H9 (cell line): ENCODE measurements at regions not wholly inside any gene's neighbourhood (a gene's known extent, or its start where the extent isn't known, plus 50 kb on each side); places are given as distances from the start of the nearest gene placed in this dataset.

Experiments used
- DNase-seq: peaks from one replicate; pipeline ENCODE4 v3.0.0-alpha.2; 2017
- H2AFZ ChIP-seq: one replicate; pipeline ENCODE4 v1.6.1; 2013; ENCODE audit warnings: mild to moderate bottlenecking, low read length, control low read depth, moderate library complexity
- H2AK5ac ChIP-seq: 2 replicates; pipeline ENCODE4 v1.6.1; 2013; ENCODE audit warnings: low read length, control low read depth, mixed read lengths; ENCODE audit not compliant: insufficient read length
- H2BK120ac ChIP-seq: one replicate; pipeline ENCODE4 v1.6.1; 2013; ENCODE audit warnings: low read depth, mild to moderate bottlenecking, low read length, control low read depth, inconsistent platforms; ENCODE audit not compliant: poor library complexity, severe bottlenecking
- H2BK12ac ChIP-seq: 2 replicates; pipeline ENCODE4 v1.6.1; 2013; ENCODE audit warnings: low read length, control low read depth, mixed read lengths, low read depth; ENCODE audit not compliant: insufficient read length
- H2BK15ac ChIP-seq: 2 replicates; pipeline ENCODE4 v1.6.1; 2013; ENCODE audit warnings: low read depth, low read length, control low read depth
- H2BK20ac ChIP-seq: one replicate; pipeline ENCODE4 v1.6.1; 2013; ENCODE audit warnings: low read depth, mild to moderate bottlenecking, low read length, control low read depth, inconsistent platforms; ENCODE audit not compliant: poor library complexity, severe bottlenecking
- H2BK5ac ChIP-seq: 2 replicates; pipeline ENCODE4 v1.6.1; 2013; ENCODE audit warnings: low read length, control low read depth, mixed read lengths; ENCODE audit not compliant: insufficient read length
- H3K14ac ChIP-seq: 2 replicates; pipeline ENCODE4 v1.6.1; 2013; ENCODE audit warnings: low read length, control low read depth; ENCODE audit not compliant: insufficient read depth
- H3K18ac ChIP-seq: 2 replicates; pipeline ENCODE4 v1.6.1; 2013; ENCODE audit warnings: low read depth, mild to moderate bottlenecking, mixed read lengths, low read length, control low read depth; ENCODE audit not compliant: insufficient read length
- H3K23ac ChIP-seq: 2 replicates; pipeline ENCODE4 v1.6.1; 2013; ENCODE audit warnings: low read length, control low read depth, mixed read lengths, low read depth; ENCODE audit not compliant: insufficient read length
- H3K23me2 ChIP-seq: 2 replicates; pipeline ENCODE4 v1.6.1; 2013; ENCODE audit warnings: low read depth, mild to moderate bottlenecking, mixed read lengths, low read length, control low read depth; ENCODE audit not compliant: insufficient read length, poor library complexity, severe bottlenecking
- H3K27ac ChIP-seq: 2 replicates; pipeline ENCODE4 v1.5.1; 2013; ENCODE audit warnings: low read length, control low read depth, mixed read lengths, low read depth; ENCODE audit not compliant: insufficient read length
- H3K27me3 ChIP-seq: 2 replicates; pipeline ENCODE4 v1.6.1; 2013; ENCODE audit warnings: low read length, control low read depth, inconsistent platforms; ENCODE audit not compliant: insufficient read depth
- H3K4ac ChIP-seq: 2 replicates; pipeline ENCODE4 v1.6.1; 2013; ENCODE audit warnings: low read depth, mild to moderate bottlenecking, control low read depth, inconsistent platforms, low read length, moderate library complexity
- H3K4me1 ChIP-seq: 2 replicates; pipeline ENCODE4 v1.6.1; 2013; ENCODE audit warnings: low read length, control low read depth, inconsistent platforms; ENCODE audit not compliant: insufficient read depth
- H3K4me2 ChIP-seq: 2 replicates; pipeline ENCODE4 v1.6.1; 2013; ENCODE audit warnings: low read length, control low read depth, mixed read lengths; ENCODE audit not compliant: insufficient read length, insufficient read depth
- H3K56ac ChIP-seq: 2 replicates; pipeline ENCODE4 v1.6.1; 2013; ENCODE audit warnings: low read depth, mild to moderate bottlenecking, mixed read lengths, low read length, control low read depth; ENCODE audit not compliant: insufficient read length
- H3K79me1 ChIP-seq: 2 replicates; pipeline ENCODE4 v1.6.1; 2013; ENCODE audit warnings: low read depth, mild to moderate bottlenecking, moderate library complexity, low read length, control low read depth, inconsistent platforms; ENCODE audit not compliant: insufficient read depth, poor library complexity, severe bottlenecking
- H3K79me2 ChIP-seq: 2 replicates; pipeline ENCODE4 v1.6.1; 2013; ENCODE audit warnings: low read length, control low read depth, inconsistent platforms; ENCODE audit not compliant: insufficient read depth
- H3K9ac ChIP-seq: 2 replicates; pipeline ENCODE4 v1.6.1; 2013; ENCODE audit warnings: low read length, control low read depth, mixed read lengths; ENCODE audit not compliant: insufficient read length; ENCODE audit errors: extremely low read depth
- H3K9me3 ChIP-seq: one replicate; pipeline ENCODE4 v1.6.1; 2013; ENCODE audit warnings: low read depth, low read length, inconsistent platforms; ENCODE audit not compliant: control insufficient read depth
- H3T11ph ChIP-seq: one replicate; pipeline ENCODE4 v1.6.1; 2013; ENCODE audit warnings: mild to moderate bottlenecking, low read length, control low read depth, inconsistent platforms
- H4K20me1 ChIP-seq: one replicate; pipeline ENCODE4 v1.6.1; 2013; ENCODE audit not compliant: control insufficient read depth, insufficient read length, insufficient read depth
- H4K5ac ChIP-seq: 2 replicates; pipeline ENCODE4 v1.6.1; 2013; ENCODE audit warnings: low read depth, mild to moderate bottlenecking, mixed read lengths, low read length, control low read depth; ENCODE audit not compliant: insufficient read length
- H4K8ac ChIP-seq: replicated peaks from 2 replicates; pipeline ENCODE4 v1.6.1; 2013; ENCODE audit warnings: low read length, control low read depth, mixed read lengths, low read depth; ENCODE audit not compliant: insufficient read length
- H4K91ac ChIP-seq: 2 replicates; pipeline ENCODE4 v1.6.1; 2013; ENCODE audit warnings: low read depth, mild to moderate bottlenecking, moderate library complexity, mixed read lengths, low read length, control low read depth; ENCODE audit not compliant: insufficient read length
- H3K27ac Mint-ChIP-seq, 3 experiments: 2 replicates in 2 of 3; 3 replicates in 1 of 3; pipeline ENCODE4 v1.8.0; 2020 to 2021; ENCODE audit warnings: mixed read lengths in 3 of 3, mild to moderate bottlenecking in 1 of 3, moderate library complexity in 1 of 3
- H3K27me3 Mint-ChIP-seq: 2 replicates; pipeline ENCODE4 v1.8.0; 2021; ENCODE audit warnings: low read depth, mild to moderate bottlenecking, moderate library complexity, mixed read lengths
- H3K36me3 Mint-ChIP-seq, 3 experiments: 2 replicates in 2 of 3; 3 replicates in 1 of 3; pipeline ENCODE4 v1.8.0; 2020 to 2021; ENCODE audit warnings: low read depth in 3 of 3, mixed read lengths in 3 of 3; ENCODE audit not compliant: insufficient read depth in 1 of 3
- H3K4me1 Mint-ChIP-seq, 2 experiments: 2 replicates each; pipeline ENCODE4 v1.8.0; 2020; ENCODE audit warnings: mixed read lengths in 2 of 2
- H3K4me3 Mint-ChIP-seq, 2 experiments: 2 replicates in 1 of 2; 3 replicates in 1 of 2; pipeline ENCODE4 v1.8.0; 2020 to 2021; ENCODE audit warnings: mild to moderate bottlenecking in 2 of 2, mixed read lengths in 2 of 2, moderate library complexity in 1 of 2
- H3K9me3 Mint-ChIP-seq, 2 experiments: 2 replicates in 1 of 2; 3 replicates in 1 of 2; pipeline ENCODE4 v1.8.0; 2020; ENCODE audit warnings: mild to moderate bottlenecking in 2 of 2, mixed read lengths in 2 of 2, moderate library complexity in 1 of 2
- CTCF ChIP-seq: fragments of 200-600 bp; sonication (generic); conservative IDR thresholded peaks from 3 replicates; pipeline ENCODE4 v1.8.0; 2021; ENCODE audit warnings: antibody characterized with exemption, mild to moderate bottlenecking
- WGBS: extraction: QIAGEN DNeasy Blood & Tissue Kit; methylation state at CpG from one replicate; pipeline ENCODE4 v1.1.7; 2013; ENCODE audit warnings: missing lambda C conversion rate, low lambda C conversion rate, mixed read lengths; ENCODE audit not compliant: insufficient read length; ENCODE audit errors: extremely low coverage; 5-methylcytosine and 5-hydroxymethylcytosine counted together

DNA sequence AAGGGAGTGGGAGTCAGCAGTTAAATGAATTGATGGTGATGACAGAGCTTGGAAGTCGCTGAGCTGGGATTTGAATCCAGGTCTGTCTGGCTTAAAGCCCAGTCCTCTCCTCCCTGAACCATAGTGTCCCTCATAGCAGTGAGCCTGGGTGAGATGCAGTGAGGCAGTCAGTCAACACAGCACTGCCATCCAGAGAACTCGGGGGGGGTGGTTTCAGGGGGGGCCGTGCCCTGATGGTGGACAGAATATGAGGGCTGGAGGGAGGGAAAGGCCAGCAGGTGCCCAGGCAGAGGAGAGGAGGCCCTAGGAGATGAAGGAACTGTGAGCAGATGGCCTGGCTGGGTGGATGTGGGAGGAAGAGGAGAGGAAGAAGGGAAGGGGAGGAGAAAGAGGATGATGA, 405.6 kb downstream of the PTPRU start:
- DNase-seq, result peak; percentile 2
- Histone ChIP-seq H2BK12ac (no peak overlapping the region), H2BK20ac (no peak overlapping the region), H3K23me2 (no peaks in the 10 kb centered on the region), H3K27ac (no peak overlapping the region), H3K79me2 (no peaks in the 10 kb centered on the region), H3K9me3 (no peaks in the 10 kb centered on the region), H3K4me2 (no peak overlapping the region), H3K27me3 (no peaks in the 10 kb centered on the region), H2BK15ac (no peak overlapping the region), H3K9ac (no peak overlapping the region), H2AFZ (no peak overlapping the region), H2BK5ac (no peak overlapping the region), H2AK5ac (no peak overlapping the region), H3K79me1 (no peaks in the 10 kb centered on the region), H3K18ac (no peak overlapping the region), H2BK120ac (no peak overlapping the region), H4K5ac (no peak overlapping the region), H4K20me1 (no peaks in the 10 kb centered on the region), H3K23ac (no peak overlapping the region), H4K91ac (no peak overlapping the region), H4K8ac (no peak overlapping the region), H3K56ac (no peak overlapping the region), H3K4ac (no peak overlapping the region), H3T11ph (no peak overlapping the region), H3K14ac (no peak overlapping the region), H3K4me1 (no peaks in the 10 kb centered on the region; the same call in 1 of the 2 replicates)
- no peak for TF ChIP-seq CTCF
- no peaks in the 10 kb centered on the region for H3K9me3 Mint-ChIP-seq
- WGBS, result no CpG with 5 or more reads among the region's 3 CpGs
- peaks cover 22 to 27% of the 10 kb centered on the region in 2 experiments for H3K4me1 Mint-ChIP-seq
- H3K36me3 Mint-ChIP-seq, result no peaks in the 10 kb centered on the region
- no peak overlapping the region for H3K27ac Mint-ChIP-seq
- H3K27me3 Mint-ChIP-seq, result no peaks in the 10 kb centered on the region; the same call in none of the 2 replicates
- H3K4me3 Mint-ChIP-seq, result no peak overlapping the region
